HG03280 (cell line): ENCODE measurements at regions not wholly inside any gene's neighbourhood (a gene's known extent, or its start where the extent isn't known, plus 50 kb on each side); places are given as distances from the start of the nearest gene placed in this dataset.

Experiments
- ATAC-seq: cut with Tn5 transposase; IDR thresholded peaks from one replicate; pipeline ENCODE4 v1.9.1; 2021; ENCODE audit warnings: mild to moderate bottlenecking, moderate library complexity; ENCODE audit not compliant: unreplicated experiment

- ATAC-seq, result no peak
These were observed 332.4 kb upstream of the TLE3 start for GRCh38 chr15:70430069-70430468.

DNA sequence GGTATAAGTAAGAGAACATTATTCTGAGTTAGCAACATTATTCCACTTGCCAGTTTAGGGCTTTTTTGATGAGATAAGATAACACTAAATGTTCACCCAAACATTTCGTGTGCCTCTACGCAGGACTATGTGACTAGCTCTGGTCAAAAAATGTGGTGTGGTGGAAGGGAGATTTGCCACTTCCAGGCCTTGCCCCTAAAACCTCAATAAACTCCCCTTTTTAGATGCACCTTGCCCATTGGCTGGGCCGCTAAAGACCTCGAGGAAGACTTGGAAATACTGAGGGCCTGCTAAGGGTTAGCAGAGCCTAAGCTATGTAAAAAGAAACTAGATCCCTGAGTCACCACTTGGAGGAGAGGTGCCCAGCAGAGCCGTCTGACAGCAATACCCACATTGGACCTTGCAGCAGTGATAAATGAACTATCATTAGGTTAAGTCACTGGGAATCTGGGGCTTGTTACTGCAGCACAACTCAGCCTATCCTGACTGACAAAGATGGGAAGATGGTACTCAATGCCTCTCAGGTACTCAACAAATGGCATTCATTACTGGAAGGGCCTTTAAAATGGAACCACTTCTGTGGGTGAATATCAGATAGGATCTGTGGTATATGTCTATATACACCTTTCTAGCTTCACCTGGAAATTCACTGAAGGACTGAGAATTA is 331.5 kb upstream of the TLE3 start:
- no peak for ATAC-seq

DNA sequence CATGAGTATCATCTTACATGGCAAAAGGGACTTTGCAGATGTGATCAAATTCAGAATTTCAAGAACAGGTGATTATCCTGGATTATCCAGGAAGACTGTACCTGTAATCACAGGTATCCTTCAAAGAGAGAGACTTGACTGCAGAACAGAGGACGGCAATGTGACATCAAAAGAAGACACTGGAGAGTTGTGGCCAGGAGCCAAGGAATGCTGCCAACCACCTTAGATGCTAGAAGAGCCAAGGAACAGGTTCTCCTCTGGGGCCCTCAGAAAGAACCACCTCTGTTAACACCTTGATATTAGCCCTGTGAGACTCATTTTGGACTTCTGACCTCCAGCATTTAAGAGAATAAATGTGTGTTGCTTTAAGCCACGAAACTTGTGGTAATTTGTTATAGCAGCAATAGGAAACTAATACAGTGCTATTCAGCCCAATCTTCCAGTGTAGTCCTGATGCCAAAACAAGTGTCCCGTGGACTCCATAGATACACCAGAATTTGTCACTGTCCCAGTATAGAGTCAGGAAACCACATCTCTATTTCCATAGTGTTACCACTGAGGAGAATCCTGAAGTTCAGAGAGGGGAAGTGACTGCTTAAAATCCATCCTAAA is 330.6 kb upstream of the TLE3 start:
- ATAC-seq, result no peak

GRCh38 chr15:70427167-70428120 is 329.7 kb upstream of the TLE3 start:
- ATAC-seq, result no peak

DNA sequence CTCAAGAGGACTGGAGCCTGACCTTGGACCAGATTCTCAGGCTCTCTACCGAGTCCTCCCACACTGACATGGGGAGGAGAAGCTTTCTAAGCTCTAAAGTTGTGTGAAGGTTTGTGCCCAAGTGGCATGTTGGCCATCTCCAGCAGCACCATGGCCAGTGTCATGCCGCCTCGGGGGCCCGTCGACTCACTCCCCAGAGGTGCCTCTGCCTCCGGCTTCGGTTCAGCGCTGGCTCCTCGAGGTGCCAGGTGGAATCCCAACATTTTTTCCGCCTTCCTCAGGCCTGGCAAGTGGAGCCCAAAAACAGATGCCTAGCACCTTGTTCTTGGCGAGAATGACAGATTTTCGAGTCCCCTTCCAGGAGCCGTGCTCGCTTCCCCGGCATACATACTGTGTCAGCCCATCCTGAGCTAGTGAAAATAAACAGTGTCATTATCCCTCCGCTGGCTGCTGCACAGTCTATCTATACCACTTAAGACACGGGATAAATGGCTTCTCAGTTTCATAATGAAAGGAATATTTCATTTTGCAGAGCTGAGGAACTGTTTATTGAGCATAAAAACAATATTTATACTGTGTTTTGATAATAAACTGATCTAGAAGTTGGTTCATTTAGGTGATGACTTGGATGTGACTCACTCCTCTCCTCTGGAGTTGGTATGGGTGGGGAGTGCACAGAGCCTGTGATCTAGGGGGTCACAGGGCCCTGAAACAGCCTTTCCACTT is 328.5 kb upstream of the TLE3 start:
- ATAC-seq, result no peak

GRCh38 chr15:70424937-70425411 is 327.3 kb upstream of the TLE3 start:
- ATAC-seq, result no peak

- no peak for ATAC-seq
These were observed 325.6 kb upstream of the TLE3 start for GRCh38 chr15:70423267-70423666.

- ATAC-seq, result no peak
These were observed 324.6 kb upstream of the TLE3 start for GRCh38 chr15:70422342-70422741.

- ATAC-seq, result no peak
These were observed 323.3 kb upstream of the TLE3 start for GRCh38 chr15:70420948-70421482.

- ATAC-seq, result no peak
These were observed 322.6 kb upstream of the TLE3 start for GRCh38 chr15:70420086-70420947.

GRCh38 chr15:70418943-70419342 is 321.2 kb upstream of the TLE3 start:
- ATAC-seq, result no peak

GRCh38 chr15:70417535-70417934 is 319.8 kb upstream of the TLE3 start:
- no peak for ATAC-seq

DNA sequence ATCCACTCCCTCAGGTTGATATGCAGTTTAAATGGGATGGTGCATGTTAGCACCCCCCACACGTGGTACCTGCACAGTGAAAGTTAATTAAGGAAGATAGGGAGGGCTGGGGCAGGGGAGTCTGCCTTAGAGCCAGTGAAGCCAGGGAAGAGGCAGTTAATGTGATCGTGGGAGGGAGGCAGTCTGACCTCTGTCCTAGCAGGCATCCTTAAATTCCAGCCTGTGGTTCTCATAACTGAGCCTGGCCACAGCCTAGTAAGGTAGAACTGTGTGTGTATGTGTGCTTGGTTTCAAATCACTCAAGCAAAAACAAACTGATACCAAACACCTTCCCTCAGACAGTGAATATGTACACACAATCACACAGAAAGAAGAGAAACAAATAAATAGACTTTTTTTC is 319.1 kb upstream of the TLE3 start:
- no peak for ATAC-seq

DNA sequence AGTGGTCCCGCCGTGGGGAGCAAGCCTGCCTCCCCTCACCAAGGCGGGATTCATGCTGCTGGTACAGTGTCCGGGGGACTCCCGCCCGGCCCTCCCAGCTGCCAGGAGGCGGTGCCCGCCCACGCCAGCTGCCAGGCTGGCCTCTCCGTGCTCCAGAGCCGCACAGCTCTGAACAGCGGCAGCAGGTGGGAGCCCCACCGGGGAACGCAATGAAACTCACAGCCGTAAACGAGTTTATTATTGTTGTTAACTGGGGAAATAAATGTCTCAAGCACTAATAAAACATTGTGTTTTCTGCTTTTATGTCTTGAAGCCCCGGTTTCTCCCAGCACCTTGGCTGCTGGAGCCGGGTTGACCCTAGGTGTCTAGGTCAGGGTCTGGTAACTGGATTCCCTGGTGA is 317.7 kb upstream of the TLE3 start:
- no peak for ATAC-seq

- no peak for ATAC-seq
These were observed 316.9 kb upstream of the TLE3 start for GRCh38 chr15:70414626-70415025.

GRCh38 chr15:70412794-70413193 is 315.1 kb upstream of the TLE3 start:
- no peak for ATAC-seq

GRCh38 chr15:70411143-70411863 is 313.6 kb upstream of the TLE3 start:
- ATAC-seq, result no peak

GRCh38 chr15:70410371-70410985 is 312.8 kb upstream of the TLE3 start:
- ATAC-seq, result no peak

DNA sequence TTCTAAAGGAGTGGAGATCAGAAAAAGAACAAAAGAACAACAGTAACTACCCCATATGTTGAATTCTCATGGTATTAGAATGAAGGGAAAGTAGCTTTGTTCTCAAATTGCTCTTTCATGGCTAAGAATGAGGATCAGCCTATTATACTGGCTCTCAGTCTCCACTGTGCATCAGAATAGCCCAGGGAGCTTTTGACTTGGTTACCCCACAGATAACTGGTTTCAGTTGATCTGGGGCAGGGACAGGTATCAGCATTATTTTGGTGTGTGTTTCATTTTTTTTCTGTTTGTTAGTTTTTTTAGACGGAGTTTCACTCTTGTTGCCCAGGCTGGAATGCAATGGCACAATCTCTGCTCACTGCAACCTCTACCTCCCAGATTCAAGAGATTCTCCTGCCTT is 311.7 kb upstream of the TLE3 start:
- ATAC-seq, result no peak
